ENCODE measurements at regions not wholly inside any gene's neighbourhood (a gene's known extent, or its start where the extent isn't known, plus 50 kb on each side); places are given as distances from the start of the nearest gene placed in this dataset.

DNA sequence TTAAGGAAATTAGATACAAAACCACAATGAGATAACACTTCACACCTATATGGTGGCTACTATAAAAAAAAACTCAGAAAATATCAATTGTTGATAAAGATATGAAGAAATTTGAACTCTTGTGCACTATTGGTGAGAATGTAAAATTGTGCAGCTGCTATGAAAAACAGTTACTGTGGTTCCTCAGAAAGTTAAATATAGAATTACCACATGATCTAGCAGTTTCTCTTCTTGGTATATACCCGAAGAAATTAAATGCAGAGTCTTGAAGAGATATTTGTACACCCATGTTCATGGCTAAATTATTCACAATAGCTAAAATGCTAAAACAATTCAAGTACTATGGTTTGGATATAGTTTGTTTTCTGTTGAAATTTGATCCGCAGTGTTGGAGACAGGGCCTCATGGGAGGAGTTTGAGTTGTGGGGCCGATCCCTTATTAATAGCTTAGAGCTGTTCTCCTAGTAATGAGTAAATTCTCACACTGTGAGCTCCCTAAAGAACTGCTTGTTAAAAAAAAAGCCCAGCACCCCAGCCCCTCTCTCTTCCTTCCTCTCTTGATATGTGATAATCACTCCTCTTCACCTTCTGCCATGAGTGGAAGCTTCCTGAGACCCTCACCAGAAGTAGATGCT is 1412.1 kb downstream of the PLA2G4A start:
- H3K4me3 ChIP-seq (replicated peaks; ENCODE audit: low read depth, low read length): no peak overlapping the region
- no peak for DNase-seq (ENCODE audit: low read depth)
- TF ChIP-seq, protein P1, sequence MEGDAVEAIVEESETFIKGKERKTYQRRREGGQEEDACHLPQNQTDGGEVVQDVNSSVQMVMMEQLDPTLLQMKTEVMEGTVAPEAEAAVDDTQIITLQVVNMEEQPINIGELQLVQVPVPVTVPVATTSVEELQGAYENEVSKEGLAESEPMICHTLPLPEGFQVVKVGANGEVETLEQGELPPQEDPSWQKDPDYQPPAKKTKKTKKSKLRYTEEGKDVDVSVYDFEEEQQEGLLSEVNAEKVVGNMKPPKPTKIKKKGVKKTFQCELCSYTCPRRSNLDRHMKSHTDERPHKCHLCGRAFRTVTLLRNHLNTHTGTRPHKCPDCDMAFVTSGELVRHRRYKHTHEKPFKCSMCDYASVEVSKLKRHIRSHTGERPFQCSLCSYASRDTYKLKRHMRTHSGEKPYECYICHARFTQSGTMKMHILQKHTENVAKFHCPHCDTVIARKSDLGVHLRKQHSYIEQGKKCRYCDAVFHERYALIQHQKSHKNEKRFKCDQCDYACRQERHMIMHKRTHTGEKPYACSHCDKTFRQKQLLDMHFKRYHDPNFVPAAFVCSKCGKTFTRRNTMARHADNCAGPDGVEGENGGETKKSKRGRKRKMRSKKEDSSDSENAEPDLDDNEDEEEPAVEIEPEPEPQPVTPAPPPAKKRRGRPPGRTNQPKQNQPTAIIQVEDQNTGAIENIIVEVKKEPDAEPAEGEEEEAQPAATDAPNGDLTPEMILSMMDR (IDR thresholded peaks at IDR 0.05; ENCODE audit: low read length, missing control alignments): no peak

DNA sequence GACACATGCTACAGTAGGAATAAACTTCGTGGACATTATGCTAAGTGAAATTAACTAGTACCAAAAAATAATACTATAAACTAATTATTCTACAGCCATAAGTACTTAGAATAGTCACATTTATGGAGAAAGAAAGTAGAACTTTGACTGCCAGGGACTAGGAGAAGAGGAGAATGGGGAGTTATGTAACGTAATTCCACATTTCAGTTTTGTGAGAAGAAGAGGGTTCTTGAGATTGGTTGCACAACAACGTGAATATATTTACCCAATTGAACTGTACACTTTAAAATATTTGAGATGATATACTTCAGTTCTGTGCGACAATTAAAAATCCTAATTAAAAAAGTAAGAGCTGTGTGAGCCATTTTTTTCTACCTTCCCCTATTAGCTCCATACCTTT is 1412.9 kb downstream of the PLA2G4A start:
- no peak overlapping the region for H3K4me3 ChIP-seq (replicated peaks; ENCODE audit: low read depth, low read length)
- TF ChIP-seq, protein P1 (IDR thresholded peaks at IDR 0.05; ENCODE audit: low read length, missing control alignments): no peak

DNA sequence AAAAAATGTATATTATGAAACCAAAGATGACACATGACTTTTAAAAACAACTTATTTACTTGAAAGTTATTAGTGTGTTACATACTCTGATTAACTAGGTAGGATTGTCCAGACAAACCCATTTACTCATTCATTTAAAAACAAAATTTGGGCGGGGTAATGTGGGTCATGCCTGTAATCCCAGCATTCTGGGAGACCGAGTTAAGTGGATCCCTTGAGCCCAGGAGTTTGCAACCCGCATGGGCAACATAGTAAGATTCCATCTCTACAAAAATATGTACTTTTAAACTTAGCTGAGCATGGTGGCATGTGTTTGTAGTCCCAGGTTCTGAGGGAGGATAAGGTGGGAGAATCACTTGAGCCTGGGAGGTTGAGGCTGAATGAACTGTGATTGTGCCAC is 1414.7 kb downstream of the PLA2G4A start:
- no peak for DNase-seq (ENCODE audit: low read depth)
- no peak overlapping the region for H3K4me3 ChIP-seq (replicated peaks; ENCODE audit: low read depth, low read length)
- TF ChIP-seq, protein P1 (IDR thresholded peaks at IDR 0.05; ENCODE audit: low read length, missing control alignments): no peak

More for the DNA sequence above, 1412.9 kb downstream of the PLA2G4A start:
- no peak for DNase-seq (ENCODE audit: low read depth)

DNA sequence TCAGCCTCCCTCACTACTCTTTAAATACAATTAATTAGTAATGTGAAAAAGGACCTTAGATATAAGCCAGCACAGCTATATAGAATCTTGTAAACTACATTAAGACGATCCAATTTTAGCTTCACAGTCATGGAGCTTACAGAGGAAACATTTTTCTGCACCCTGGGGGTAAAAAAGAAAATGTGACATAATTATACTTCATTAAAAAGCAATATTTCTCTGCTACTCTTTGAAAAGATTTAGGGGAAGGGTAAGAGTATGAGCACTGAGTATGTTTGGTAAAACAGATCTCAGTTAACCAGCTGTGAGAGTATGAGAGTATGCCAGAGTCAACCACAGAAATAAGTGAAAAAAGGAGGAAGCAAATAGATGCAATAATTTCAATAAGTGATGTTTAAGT is 1415.9 kb downstream of the PLA2G4A start:
- H3K4me3 ChIP-seq (replicated peaks; ENCODE audit: low read depth, low read length): no peak overlapping the region
- no peak for DNase-seq (ENCODE audit: low read depth)
- TF ChIP-seq, protein P1 (IDR thresholded peaks at IDR 0.05; ENCODE audit: low read length, missing control alignments): no peak

DNA sequence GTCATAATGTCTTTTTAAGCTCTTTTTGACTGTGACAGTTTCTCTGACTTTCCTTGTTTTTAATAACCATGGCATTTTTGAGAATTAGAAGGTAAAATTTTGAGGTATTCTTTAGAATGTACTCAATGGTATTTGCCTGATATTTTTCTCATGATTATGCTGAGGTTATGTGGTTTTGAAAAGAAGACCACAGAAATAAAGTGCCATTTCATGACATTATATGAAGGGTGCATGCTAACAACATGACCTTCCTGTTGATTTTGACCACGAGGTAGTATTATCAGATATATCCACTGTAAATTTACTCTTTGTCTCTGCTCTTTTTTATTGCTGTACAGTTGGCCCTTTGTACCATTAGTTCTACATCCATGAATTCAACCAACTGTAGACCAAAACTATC is 1418.5 kb downstream of the PLA2G4A start:
- no peak overlapping the region for H3K4me3 ChIP-seq (replicated peaks; ENCODE audit: low read depth, low read length)
- TF ChIP-seq, protein P1 (IDR thresholded peaks at IDR 0.05; ENCODE audit: low read length, missing control alignments): no peak
- no peak for DNase-seq (ENCODE audit: low read depth)

DNA sequence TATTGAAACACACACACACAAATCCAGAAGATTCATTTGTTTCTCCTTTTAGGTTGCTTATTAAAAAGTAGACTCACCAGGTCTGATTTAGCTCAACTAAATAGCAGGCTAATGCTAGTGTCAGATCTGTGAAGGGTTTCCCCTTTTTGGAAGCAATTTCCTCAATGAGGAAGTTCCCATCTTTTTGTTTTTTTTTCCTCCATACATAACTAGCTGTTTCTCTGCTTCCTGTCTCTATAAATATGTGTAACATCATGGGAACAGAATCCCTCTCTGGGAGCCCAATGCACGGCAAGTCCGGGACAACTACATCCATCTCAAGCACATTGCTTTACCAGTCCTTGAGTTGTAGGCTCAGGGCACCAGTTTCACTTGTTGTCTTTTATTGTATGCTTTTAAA is 1421.1 kb downstream of the PLA2G4A start:
- no peak overlapping the region for H3K4me3 ChIP-seq (replicated peaks; ENCODE audit: low read depth, low read length)
- TF ChIP-seq, protein P1 (IDR thresholded peaks at IDR 0.05; ENCODE audit: low read length, missing control alignments): no peak
- DNase-seq (ENCODE audit: low read depth): no peak

DNA sequence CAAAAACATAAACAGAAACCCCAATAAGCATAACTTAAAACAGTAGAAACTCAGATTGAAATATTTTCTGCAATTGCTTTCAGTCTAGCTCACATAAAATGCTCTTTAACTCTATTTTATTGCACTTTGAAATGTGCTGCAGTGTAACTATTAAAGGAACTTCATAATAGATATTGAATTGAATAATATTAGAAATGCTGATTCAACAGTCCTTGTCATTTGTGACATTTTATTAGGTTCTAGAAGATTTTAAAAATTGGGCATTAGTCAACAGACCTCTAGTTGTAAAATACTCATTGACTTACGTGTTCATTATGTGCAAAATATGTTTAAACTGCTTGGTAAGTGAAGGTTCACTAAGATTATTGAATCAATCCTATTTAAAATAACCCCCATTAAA is 1422.3 kb downstream of the PLA2G4A start:
- TF ChIP-seq, protein P1 (IDR thresholded peaks at IDR 0.05; ENCODE audit: low read length, missing control alignments): no peak
- no peak overlapping the region for H3K4me3 ChIP-seq (replicated peaks; ENCODE audit: low read depth, low read length)
- DNase-seq (ENCODE audit: low read depth): no peak
